ENCODE measurements at regions not wholly inside any gene's neighbourhood (a gene's known extent, or its start where the extent isn't known, plus 50 kb on each side); places are given as distances from the start of the nearest gene placed in this dataset.

GRCh38 chr18:75125382-75126331 is 83.3 kb downstream of the PTGR3 start:
- DNase-seq (ENCODE audit: low spot score in 2 of 2) (no peak), ATAC-seq (ENCODE audit: low read depth) (no peak)
- Mint-ChIP-seq H3K4me3 (no peak overlapping the region), H3K27ac (no peak overlapping the region), H3K27me3 (peaks cover 21% of the 10 kb centered on the region), H3K36me3 (no peaks in the 10 kb centered on the region), H3K4me1 (peaks cover 11% of the 10 kb centered on the region), H3K9me3 (peaks cover 6% of the 10 kb centered on the region)

- H3K27ac Mint-ChIP-seq, result no peak overlapping the region
- H3K27me3 Mint-ChIP-seq, result peaks cover 21% of the 10 kb centered on the region
- peaks cover 2% of the 10 kb centered on the region for H3K9me3 Mint-ChIP-seq
- peaks cover 12% of the 10 kb centered on the region for H3K4me1 Mint-ChIP-seq
- DNase-seq (ENCODE audit: low spot score in 2 of 2) (no peak), ATAC-seq (ENCODE audit: low read depth) (no peak)
- no peak overlapping the region for H3K4me3 Mint-ChIP-seq
- no peaks in the 10 kb centered on the region for H3K36me3 Mint-ChIP-seq
Measured at GRCh38 chr18:75124991-75125381, 84.0 kb downstream of the PTGR3 start.

GRCh38 chr18:75124551-75124950 is 84.4 kb downstream of the PTGR3 start:
- DNase-seq (ENCODE audit: low spot score in 2 of 2) (no peak), ATAC-seq (ENCODE audit: low read depth) (no peak)
- Mint-ChIP-seq H3K27me3 (peaks cover 21% of the 10 kb centered on the region), H3K9me3 (no peaks in the 10 kb centered on the region), H3K36me3 (no peaks in the 10 kb centered on the region), H3K27ac (no peak overlapping the region), H3K4me3 (no peak overlapping the region), H3K4me1 (peaks cover 9% of the 10 kb centered on the region)

GRCh38 chr18:75123113-75123512 is 85.8 kb downstream of the PTGR3 start:
- no peaks in the 10 kb centered on the region for H3K9me3 Mint-ChIP-seq
- H3K4me3 Mint-ChIP-seq, result no peak overlapping the region
- peaks cover 9% of the 10 kb centered on the region for H3K4me1 Mint-ChIP-seq
- H3K27ac Mint-ChIP-seq, result no peak overlapping the region
- ATAC-seq (ENCODE audit: low read depth) (no peak), DNase-seq (ENCODE audit: low spot score in 2 of 2) (no peak)
- no peaks in the 10 kb centered on the region for H3K36me3 Mint-ChIP-seq
- peaks cover 21% of the 10 kb centered on the region for H3K27me3 Mint-ChIP-seq

- Mint-ChIP-seq H3K27ac (no peak overlapping the region), H3K36me3 (no peaks in the 10 kb centered on the region), H3K27me3 (peaks cover 21% of the 10 kb centered on the region), H3K4me3 (peak overlapping the region; percentile 67), H3K9me3 (no peaks in the 10 kb centered on the region), H3K4me1 (peaks cover 9% of the 10 kb centered on the region)
- DNase-seq (ENCODE audit: low spot score in 2 of 2) (no peak), ATAC-seq (ENCODE audit: low read depth) (no peak)
Measured at GRCh38 chr18:75122334-75122958, 86.5 kb downstream of the PTGR3 start.

- Mint-ChIP-seq H3K4me3 (peak overlapping the region; percentile 67), H3K36me3 (no peaks in the 10 kb centered on the region), H3K27me3 (peaks cover 14% of the 10 kb centered on the region), H3K9me3 (no peaks in the 10 kb centered on the region), H3K4me1 (peaks cover 9% of the 10 kb centered on the region), H3K27ac (no peak overlapping the region)
- no peak for ATAC-seq (ENCODE audit: low read depth)
- DNase-seq (ENCODE audit: low spot score in 2 of 2), result no peak
Measured at GRCh38 chr18:75121266-75121665, 87.7 kb downstream of the PTGR3 start.

- Mint-ChIP-seq H3K27me3 (peaks cover 16% of the 10 kb centered on the region), H3K4me1 (peaks cover 7% of the 10 kb centered on the region), H3K4me3 (peak overlapping the region; percentile 65), H3K36me3 (no peaks in the 10 kb centered on the region), H3K27ac (no peak overlapping the region), H3K9me3 (no peaks in the 10 kb centered on the region)
- no peak for DNase-seq (ENCODE audit: low spot score in 2 of 2)
- ATAC-seq (ENCODE audit: low read depth), result no peak
Measured at GRCh38 chr18:75120521-75120920, 88.4 kb downstream of the PTGR3 start.

- H3K9me3 Mint-ChIP-seq, result no peaks in the 10 kb centered on the region
- H3K36me3 Mint-ChIP-seq, result no peaks in the 10 kb centered on the region
- ATAC-seq (ENCODE audit: low read depth), result no peak
- no peak for DNase-seq (ENCODE audit: low spot score in 2 of 2)
- H3K4me1 Mint-ChIP-seq, result peaks cover 7% of the 10 kb centered on the region
- no peak overlapping the region for H3K27ac Mint-ChIP-seq
- peaks cover 9% of the 10 kb centered on the region for H3K27me3 Mint-ChIP-seq
- no peak overlapping the region for H3K4me3 Mint-ChIP-seq
Measured at GRCh38 chr18:75116809-75117208, 92.1 kb downstream of the PTGR3 start.

- no peaks in the 10 kb centered on the region for H3K36me3 Mint-ChIP-seq
- no peak overlapping the region for H3K4me3 Mint-ChIP-seq
- no peaks in the 10 kb centered on the region for H3K9me3 Mint-ChIP-seq
- peaks cover 8% of the 10 kb centered on the region for H3K27me3 Mint-ChIP-seq
- peaks cover 3% of the 10 kb centered on the region for H3K4me1 Mint-ChIP-seq
- no peak for ATAC-seq (ENCODE audit: low read depth)
- DNase-seq (ENCODE audit: low spot score in 2 of 2), result no peak
- no peak overlapping the region for H3K27ac Mint-ChIP-seq
Measured at GRCh38 chr18:75116165-75116564, 92.8 kb downstream of the PTGR3 start.

- H3K9me3 Mint-ChIP-seq, result no peaks in the 10 kb centered on the region
- H3K36me3 Mint-ChIP-seq, result no peaks in the 10 kb centered on the region
- peaks cover 8% of the 10 kb centered on the region for H3K27me3 Mint-ChIP-seq
- DNase-seq (ENCODE audit: low spot score in 2 of 2) (no peak), ATAC-seq (ENCODE audit: low read depth) (no peak)
- no peak overlapping the region for H3K27ac Mint-ChIP-seq
- peaks cover 2% of the 10 kb centered on the region for H3K4me1 Mint-ChIP-seq
- H3K4me3 Mint-ChIP-seq, result no peak overlapping the region
Measured at GRCh38 chr18:75115514-75115913, 93.4 kb downstream of the PTGR3 start.
